Right lobe of liver (tissue), 4 donors: ENCODE measurements at regions not wholly inside any gene's neighbourhood (a gene's known extent, or its start where the extent isn't known, plus 50 kb on each side); places are given as distances from the start of the nearest gene placed in this dataset.

Experiments
- POLR2A ChIP-seq: fragments of 450-650 bp; IDR thresholded peaks from one replicate; pipeline ENCODE4 v1.6.1; 2017; ENCODE audit warnings: antibody characterized with exemption, mild to moderate bottlenecking
- TF ChIP-seq, protein P1 (sequence below), 4 donors: fragments of 200-600 bp in 3 of 4; fragments of 450-650 bp in 1 of 4; IDR thresholded peaks; one replicate each; pipeline versions ENCODE4 v1.5.1 to v1.8.0; 2016 to 2022; ENCODE audit warnings: antibody characterized with exemption in 4 of 4, mild to moderate bottlenecking in 2 of 4
- donor health status: DM: no; HTN: no; CAD: no.
- donor health status: DM: no; HTN: no; CAD: no.
- donor health status: DM: no; HTN: yes; CAD: no.

DNA sequence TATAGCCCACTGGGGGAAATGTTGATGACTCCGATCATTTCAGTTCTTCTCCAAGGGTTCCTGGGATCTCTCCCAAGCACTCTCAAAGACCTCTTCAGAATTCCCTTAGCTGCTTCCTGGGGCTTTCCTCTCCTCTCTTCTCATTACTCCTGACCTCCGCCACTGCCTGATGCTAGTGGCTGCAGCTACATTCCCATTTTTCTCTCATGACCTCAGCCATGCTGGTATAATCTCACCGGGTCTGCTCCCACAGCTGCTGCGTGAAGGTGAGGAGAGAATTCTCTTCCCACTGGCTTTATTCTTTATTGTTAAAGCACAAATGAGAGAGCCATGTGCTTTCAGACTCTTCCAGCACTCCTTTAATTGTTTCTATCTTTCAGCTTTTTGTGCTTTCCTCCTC is 312.0 kb upstream of the ETAA1 start:
- TF ChIP-seq POLR2A = no peak
- TF ChIP-seq, protein P1, sequence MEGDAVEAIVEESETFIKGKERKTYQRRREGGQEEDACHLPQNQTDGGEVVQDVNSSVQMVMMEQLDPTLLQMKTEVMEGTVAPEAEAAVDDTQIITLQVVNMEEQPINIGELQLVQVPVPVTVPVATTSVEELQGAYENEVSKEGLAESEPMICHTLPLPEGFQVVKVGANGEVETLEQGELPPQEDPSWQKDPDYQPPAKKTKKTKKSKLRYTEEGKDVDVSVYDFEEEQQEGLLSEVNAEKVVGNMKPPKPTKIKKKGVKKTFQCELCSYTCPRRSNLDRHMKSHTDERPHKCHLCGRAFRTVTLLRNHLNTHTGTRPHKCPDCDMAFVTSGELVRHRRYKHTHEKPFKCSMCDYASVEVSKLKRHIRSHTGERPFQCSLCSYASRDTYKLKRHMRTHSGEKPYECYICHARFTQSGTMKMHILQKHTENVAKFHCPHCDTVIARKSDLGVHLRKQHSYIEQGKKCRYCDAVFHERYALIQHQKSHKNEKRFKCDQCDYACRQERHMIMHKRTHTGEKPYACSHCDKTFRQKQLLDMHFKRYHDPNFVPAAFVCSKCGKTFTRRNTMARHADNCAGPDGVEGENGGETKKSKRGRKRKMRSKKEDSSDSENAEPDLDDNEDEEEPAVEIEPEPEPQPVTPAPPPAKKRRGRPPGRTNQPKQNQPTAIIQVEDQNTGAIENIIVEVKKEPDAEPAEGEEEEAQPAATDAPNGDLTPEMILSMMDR (IDR thresholded peaks at IDR 0.05) = no peak
